ENCODE measurements at regions not wholly inside any gene's neighbourhood (a gene's known extent, or its start where the extent isn't known, plus 50 kb on each side); places are given as distances from the start of the nearest gene placed in this dataset.

DNA sequence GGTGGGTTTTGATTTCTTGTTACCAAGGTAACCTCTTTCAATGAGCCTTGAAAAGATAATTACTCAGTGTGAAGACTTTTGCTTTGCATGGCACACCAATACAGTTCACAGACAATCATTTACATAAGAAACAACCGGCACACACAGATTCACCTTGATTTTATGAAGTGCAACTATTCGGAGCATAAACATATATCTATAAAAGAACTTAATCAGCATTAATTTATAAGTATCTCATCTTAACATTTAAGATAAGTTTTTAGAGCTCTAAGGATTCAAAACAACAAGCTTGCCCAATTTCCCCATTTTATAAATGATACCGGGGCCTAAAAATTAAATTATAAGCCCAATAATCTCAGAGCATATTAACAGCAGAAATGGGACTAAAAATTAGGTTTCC, 85.9 kb upstream of the PCSK2 start:
- Histone ChIP-seq H3K4me1 (ENCODE audit: insufficient read depth, low read length, poor library complexity, severe bottlenecking) (no peaks in the 10 kb centered on the region), H3K4me3 (ENCODE audit: low read length, poor library complexity, severe bottlenecking) (no peak overlapping the region), H3K9ac (ENCODE audit: low read depth, low read length, poor library complexity, severe bottlenecking) (no peak overlapping the region), H3K9me3 (ENCODE audit: insufficient read depth, low read depth, low read length) (no peaks in the 10 kb centered on the region; the same call in 1 of the 2 replicates), H3K4me2 (ENCODE audit: low read depth, low read length, poor library complexity, severe bottlenecking) (no peak overlapping the region), H4K20me1 (ENCODE audit: insufficient read depth, low read length, poor library complexity, severe bottlenecking) (no peaks in the 10 kb centered on the region), H3F3A (ENCODE audit: low read depth) (no peaks in the 10 kb centered on the region), H3K79me2 (ENCODE audit: insufficient read depth, low read length) (no peaks in the 10 kb centered on the region), H3K9me2 (replicated peaks; ENCODE audit: low read depth, low read length) (no peaks in the 10 kb centered on the region), H3K27me3 (ENCODE audit: insufficient read depth, low read length, poor library complexity, severe bottlenecking) (no peaks in the 10 kb centered on the region), H2AFZ (ENCODE audit: low read length) (no peak overlapping the region), H3K36me3 (ENCODE audit: insufficient read depth, low read length) (no peaks in the 10 kb centered on the region)
- no peak for TF ChIP-seq EZH2phosphoT487 (IDR thresholded peaks at IDR 0.05; ENCODE audit: borderline replicate concordance)
- TF ChIP-seq, protein P1, sequence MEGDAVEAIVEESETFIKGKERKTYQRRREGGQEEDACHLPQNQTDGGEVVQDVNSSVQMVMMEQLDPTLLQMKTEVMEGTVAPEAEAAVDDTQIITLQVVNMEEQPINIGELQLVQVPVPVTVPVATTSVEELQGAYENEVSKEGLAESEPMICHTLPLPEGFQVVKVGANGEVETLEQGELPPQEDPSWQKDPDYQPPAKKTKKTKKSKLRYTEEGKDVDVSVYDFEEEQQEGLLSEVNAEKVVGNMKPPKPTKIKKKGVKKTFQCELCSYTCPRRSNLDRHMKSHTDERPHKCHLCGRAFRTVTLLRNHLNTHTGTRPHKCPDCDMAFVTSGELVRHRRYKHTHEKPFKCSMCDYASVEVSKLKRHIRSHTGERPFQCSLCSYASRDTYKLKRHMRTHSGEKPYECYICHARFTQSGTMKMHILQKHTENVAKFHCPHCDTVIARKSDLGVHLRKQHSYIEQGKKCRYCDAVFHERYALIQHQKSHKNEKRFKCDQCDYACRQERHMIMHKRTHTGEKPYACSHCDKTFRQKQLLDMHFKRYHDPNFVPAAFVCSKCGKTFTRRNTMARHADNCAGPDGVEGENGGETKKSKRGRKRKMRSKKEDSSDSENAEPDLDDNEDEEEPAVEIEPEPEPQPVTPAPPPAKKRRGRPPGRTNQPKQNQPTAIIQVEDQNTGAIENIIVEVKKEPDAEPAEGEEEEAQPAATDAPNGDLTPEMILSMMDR (conservative IDR thresholded peaks at IDR 0.05; ENCODE audit: low read length), result no peak

DNA sequence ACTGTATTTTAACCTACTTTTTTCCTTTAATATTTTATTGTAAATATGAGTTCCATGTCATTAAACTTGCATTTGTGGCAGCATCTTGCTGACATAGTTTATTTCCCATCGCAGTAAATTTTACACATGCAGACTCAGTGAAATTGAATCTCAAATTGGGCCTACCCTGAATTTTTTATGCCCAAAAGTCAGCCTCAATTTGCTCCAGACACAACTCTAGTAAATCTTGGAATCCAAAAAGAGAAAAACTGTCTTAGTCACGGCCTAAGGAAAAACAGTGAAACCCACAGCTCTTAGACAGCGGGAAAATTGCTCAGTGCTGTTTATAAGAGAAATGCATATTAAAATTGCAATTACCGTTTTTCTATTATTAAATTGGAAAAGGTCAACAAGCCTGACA, 85.3 kb upstream of the PCSK2 start:
- no peak for TF ChIP-seq EZH2phosphoT487 (IDR thresholded peaks at IDR 0.05; ENCODE audit: borderline replicate concordance)
- TF ChIP-seq, protein P1 (conservative IDR thresholded peaks at IDR 0.05; ENCODE audit: low read length), result no peak
- no peaks in the 10 kb centered on the region for H3F3A ChIP-seq (ENCODE audit: low read depth)
- H2AFZ ChIP-seq (ENCODE audit: low read length), result no peak overlapping the region
- H3K27me3 ChIP-seq (ENCODE audit: insufficient read depth, low read length, poor library complexity, severe bottlenecking), result no peaks in the 10 kb centered on the region
- no peaks in the 10 kb centered on the region for H3K9me2 ChIP-seq (replicated peaks; ENCODE audit: low read depth, low read length)
- H3K4me2 ChIP-seq (ENCODE audit: low read depth, low read length, poor library complexity, severe bottlenecking), result no peak overlapping the region
- no peaks in the 10 kb centered on the region for H4K20me1 ChIP-seq (ENCODE audit: insufficient read depth, low read length, poor library complexity, severe bottlenecking)
- no peaks in the 10 kb centered on the region for H3K36me3 ChIP-seq (ENCODE audit: insufficient read depth, low read length)
- no peaks in the 10 kb centered on the region for H3K4me1 ChIP-seq (ENCODE audit: insufficient read depth, low read length, poor library complexity, severe bottlenecking)
- no peaks in the 10 kb centered on the region for H3K79me2 ChIP-seq (ENCODE audit: insufficient read depth, low read length)
- no peak overlapping the region for H3K4me3 ChIP-seq (ENCODE audit: low read length, poor library complexity, severe bottlenecking)
- H3K9ac ChIP-seq (ENCODE audit: low read depth, low read length, poor library complexity, severe bottlenecking), result no peak overlapping the region
- H3K9me3 ChIP-seq (ENCODE audit: insufficient read depth, low read depth, low read length), result no peaks in the 10 kb centered on the region; the same call in 1 of the 2 replicates

DNA sequence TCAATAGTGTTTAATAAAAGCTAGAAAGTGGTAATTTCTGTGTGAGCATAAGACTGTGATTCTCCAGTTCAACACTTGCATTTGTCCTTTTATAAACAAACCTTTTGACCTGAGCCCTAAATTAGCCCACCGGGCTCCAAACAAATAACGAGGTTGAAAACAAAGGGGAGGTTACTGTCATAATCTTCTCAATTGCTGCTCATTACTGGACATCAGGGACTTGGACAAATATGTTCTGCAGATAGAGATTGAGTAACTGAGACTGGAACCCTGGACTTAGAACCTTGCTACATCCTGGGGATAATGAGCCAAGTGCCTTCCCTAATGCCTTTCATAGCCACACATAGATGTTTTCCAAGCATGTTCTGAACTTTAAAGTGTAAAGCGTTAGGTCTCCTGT, 84.2 kb upstream of the PCSK2 start:
- TF ChIP-seq EZH2phosphoT487 (IDR thresholded peaks at IDR 0.05; ENCODE audit: borderline replicate concordance), result no peak
- TF ChIP-seq, protein P1 (conservative IDR thresholded peaks at IDR 0.05; ENCODE audit: low read length), result no peak
- Histone ChIP-seq H3K27me3 (ENCODE audit: insufficient read depth, low read length, poor library complexity, severe bottlenecking) (no peaks in the 10 kb centered on the region), H4K20me1 (ENCODE audit: insufficient read depth, low read length, poor library complexity, severe bottlenecking) (no peaks in the 10 kb centered on the region), H3K36me3 (ENCODE audit: insufficient read depth, low read length) (no peaks in the 10 kb centered on the region), H3K79me2 (ENCODE audit: insufficient read depth, low read length) (no peaks in the 10 kb centered on the region), H3K9me2 (replicated peaks; ENCODE audit: low read depth, low read length) (no peaks in the 10 kb centered on the region), H3K9ac (ENCODE audit: low read depth, low read length, poor library complexity, severe bottlenecking) (no peak overlapping the region), H3K9me3 (ENCODE audit: insufficient read depth, low read depth, low read length) (no peaks in the 10 kb centered on the region), H3K4me2 (ENCODE audit: low read depth, low read length, poor library complexity, severe bottlenecking) (no peak overlapping the region), H2AFZ (ENCODE audit: low read length) (no peak overlapping the region), H3K4me1 (ENCODE audit: insufficient read depth, low read length, poor library complexity, severe bottlenecking) (no peaks in the 10 kb centered on the region), H3K4me3 (ENCODE audit: low read length, poor library complexity, severe bottlenecking) (no peak overlapping the region), H3F3A (ENCODE audit: low read depth) (no peaks in the 10 kb centered on the region)
